HG03159 (cell line): ENCODE measurements at regions not wholly inside any gene's neighbourhood (a gene's known extent, or its start where the extent isn't known, plus 50 kb on each side); places are given as distances from the start of the nearest gene placed in this dataset.
"Not testable (repeated sequence)": the region's sequence is repeated elsewhere in the genome, so short reads cannot be mapped to it uniquely, and the experiment has no call there.

ENCODE experiments used
- ATAC-seq: cut with Tn5 transposase; IDR thresholded peaks from one replicate; pipeline ENCODE4 v1.9.1; 2021; ENCODE audit warnings: mild to moderate bottlenecking, moderate library complexity; ENCODE audit not compliant: unreplicated experiment

- ATAC-seq, result no peak
Measured at GRCh38 chr9:24897826-24898225, 352.1 kb upstream of the IZUMO3 start.

- ATAC-seq, result no peak
Measured at GRCh38 chr9:24881361-24881760, 335.7 kb upstream of the IZUMO3 start.

GRCh38 chr9:24879591-24879990 is 333.9 kb upstream of the IZUMO3 start:
- ATAC-seq, result no peak

GRCh38 chr9:24856601-24857000 is 310.9 kb upstream of the IZUMO3 start:
- not testable (repeated sequence) for ATAC-seq

GRCh38 chr9:24846248-24846912 is 300.7 kb upstream of the IZUMO3 start:
- ATAC-seq, result no peak

GRCh38 chr9:24844217-24844616 is 298.5 kb upstream of the IZUMO3 start:
- ATAC-seq, result no peak

- no peak for ATAC-seq
Measured at GRCh38 chr9:24841993-24842392, 296.3 kb upstream of the IZUMO3 start.

GRCh38 chr9:24832307-24832706 is 286.6 kb upstream of the IZUMO3 start:
- ATAC-seq, result no peak

GRCh38 chr9:24828687-24829086 is 283.0 kb upstream of the IZUMO3 start:
- ATAC-seq, result no peak

- no peak for ATAC-seq
Measured at GRCh38 chr9:24824607-24825006, 278.9 kb upstream of the IZUMO3 start.

- ATAC-seq, result no peak
Measured at GRCh38 chr9:24820196-24820595, 274.5 kb upstream of the IZUMO3 start.

GRCh38 chr9:24817756-24818155 is 272.1 kb upstream of the IZUMO3 start:
- no peak for ATAC-seq

GRCh38 chr9:24816006-24816405 is 270.3 kb upstream of the IZUMO3 start:
- no peak for ATAC-seq

- ATAC-seq, result no peak
Measured at GRCh38 chr9:24801344-24801743, 255.6 kb upstream of the IZUMO3 start.

- ATAC-seq, result no peak
Measured at GRCh38 chr9:24793787-24794186, 248.1 kb upstream of the IZUMO3 start.

GRCh38 chr9:24776226-24776625 is 230.5 kb upstream of the IZUMO3 start:
- no peak for ATAC-seq

GRCh38 chr9:24774199-24774598 is 228.5 kb upstream of the IZUMO3 start:
- ATAC-seq, result not testable (repeated sequence)

- no peak for ATAC-seq
Measured at GRCh38 chr9:24766081-24766480, 220.4 kb upstream of the IZUMO3 start.

- no peak for ATAC-seq
Measured at GRCh38 chr9:24765025-24765756, 219.5 kb upstream of the IZUMO3 start.

- no peak for ATAC-seq
Measured at GRCh38 chr9:24738421-24738961, 192.8 kb upstream of the IZUMO3 start.

- ATAC-seq, result no peak
Measured at GRCh38 chr9:24731754-24732153, 186.1 kb upstream of the IZUMO3 start.

GRCh38 chr9:24721621-24722020 is 175.9 kb upstream of the IZUMO3 start:
- ATAC-seq, result no peak
